ENCODE measurements at regions not wholly inside any gene's neighbourhood (a gene's known extent, or its start where the extent isn't known, plus 50 kb on each side); places are given as distances from the start of the nearest gene placed in this dataset.

GRCh38 chr17:55563363-55563762 lies 52.1 kb upstream of the SMIM36 start:
- TF ChIP-seq, protein P1, sequence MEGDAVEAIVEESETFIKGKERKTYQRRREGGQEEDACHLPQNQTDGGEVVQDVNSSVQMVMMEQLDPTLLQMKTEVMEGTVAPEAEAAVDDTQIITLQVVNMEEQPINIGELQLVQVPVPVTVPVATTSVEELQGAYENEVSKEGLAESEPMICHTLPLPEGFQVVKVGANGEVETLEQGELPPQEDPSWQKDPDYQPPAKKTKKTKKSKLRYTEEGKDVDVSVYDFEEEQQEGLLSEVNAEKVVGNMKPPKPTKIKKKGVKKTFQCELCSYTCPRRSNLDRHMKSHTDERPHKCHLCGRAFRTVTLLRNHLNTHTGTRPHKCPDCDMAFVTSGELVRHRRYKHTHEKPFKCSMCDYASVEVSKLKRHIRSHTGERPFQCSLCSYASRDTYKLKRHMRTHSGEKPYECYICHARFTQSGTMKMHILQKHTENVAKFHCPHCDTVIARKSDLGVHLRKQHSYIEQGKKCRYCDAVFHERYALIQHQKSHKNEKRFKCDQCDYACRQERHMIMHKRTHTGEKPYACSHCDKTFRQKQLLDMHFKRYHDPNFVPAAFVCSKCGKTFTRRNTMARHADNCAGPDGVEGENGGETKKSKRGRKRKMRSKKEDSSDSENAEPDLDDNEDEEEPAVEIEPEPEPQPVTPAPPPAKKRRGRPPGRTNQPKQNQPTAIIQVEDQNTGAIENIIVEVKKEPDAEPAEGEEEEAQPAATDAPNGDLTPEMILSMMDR (IDR thresholded peaks at IDR 0.05) = no peak
- TF ChIP-seq POLR2A (IDR thresholded peaks at IDR 0.05) = no peak
- no peak for TF ChIP-seq POLR2AphosphoS5 (IDR thresholded peaks at IDR 0.05; ENCODE audit: insufficient read depth in 1 of 2, low read depth in 1 of 2)

All from vagina (tissue), 2 donors.